HL-60 (cell line): ENCODE measurements at regions not wholly inside any gene's neighbourhood (a gene's known extent, or its start where the extent isn't known, plus 50 kb on each side); places are given as distances from the start of the nearest gene placed in this dataset.

ENCODE experiments used
- DNase-seq, 2 experiments: peaks; one replicate each; pipeline ENCODE4 v3.0.0-alpha.2; 2010 to 2020; ENCODE audit warnings: low read depth in 1 of 2, low spot score in 1 of 2
- H3K27ac ChIP-seq: fragments of 250-450 bp; sonication (Bioruptor Pico); replicated peaks from 2 replicates; pipeline ENCODE4 v1.5.1; 2020; ENCODE audit warnings: mild to moderate bottlenecking, moderate library complexity
- H3K27me3 ChIP-seq: fragments of 250-450 bp; sonication (Bioruptor Pico); 2 replicates; pipeline ENCODE4 v1.5.1; 2021; ENCODE audit warnings: mild to moderate bottlenecking, moderate library complexity; ENCODE audit not compliant: insufficient read depth, poor library complexity, severe bottlenecking
- H3K4me3 ChIP-seq: replicated peaks from 2 replicates; pipeline ENCODE4 v1.5.1; 2011; ENCODE audit warnings: mild to moderate bottlenecking, control low read depth, low read length; ENCODE audit not compliant: insufficient read depth
- GABPA ChIP-seq: IDR thresholded peaks from 2 replicates; pipeline ENCODE4 v1.6.1; 2012; ENCODE audit warnings: low read depth
- POLR2AphosphoS5 ChIP-seq: IDR thresholded peaks from 2 replicates; pipeline ENCODE4 v1.6.1; 2012; ENCODE audit warnings: low read depth
- SPI1 ChIP-seq: IDR thresholded peaks from 2 replicates; pipeline ENCODE4 v1.6.1; 2012; ENCODE audit warnings: low read depth, mild to moderate bottlenecking, borderline replicate concordance
- TF ChIP-seq, protein P1 (sequence below): IDR thresholded peaks from one replicate; pipeline ENCODE4 v1.5.1; 2011; ENCODE audit warnings: low read length, control low read depth, inconsistent platforms; ENCODE audit not compliant: insufficient read depth
- TF ChIP-seq, protein P2 (sequence below): IDR thresholded peaks from 2 replicates; pipeline ENCODE4 v1.6.1; 2012; ENCODE audit warnings: low read depth; ENCODE audit not compliant: insufficient replicate concordance

DNA sequence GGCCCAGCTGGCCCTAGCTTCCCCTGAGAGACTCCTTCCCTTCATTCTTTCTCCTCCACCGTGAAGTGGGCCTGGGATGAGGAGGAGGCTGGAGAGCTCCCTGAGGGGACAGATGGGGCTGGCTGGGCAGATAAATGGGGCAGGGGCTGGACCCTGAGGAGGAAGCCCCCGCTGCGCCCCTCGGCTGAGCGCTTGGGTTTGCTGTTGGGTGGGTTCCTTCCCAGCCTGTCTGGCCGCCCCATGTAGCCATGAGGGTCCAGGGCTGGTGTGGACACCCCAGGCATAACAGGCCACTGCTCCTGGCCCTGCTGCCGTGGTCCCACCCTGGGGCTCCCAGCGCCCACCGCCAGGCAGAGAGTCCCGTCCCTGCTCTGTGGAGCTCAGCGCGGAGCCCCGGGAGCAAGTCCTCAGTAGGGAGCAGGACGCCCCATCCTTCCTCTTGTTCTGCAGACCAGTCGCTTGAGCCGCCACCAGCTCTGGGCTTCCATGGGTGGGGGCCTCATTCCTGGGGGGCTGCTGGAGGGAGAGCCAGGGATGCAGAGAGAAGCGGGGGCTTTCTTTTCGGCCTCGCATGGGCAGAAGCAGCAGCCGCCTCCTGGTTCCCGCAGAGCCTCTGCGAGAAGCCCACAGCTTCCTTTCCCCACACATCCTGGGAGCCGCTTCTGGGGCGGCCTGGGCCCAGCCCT, 266.4 kb upstream of the TCERG1L start:
- no peak for DNase-seq
- Histone ChIP-seq H3K27me3 (no peaks in the 10 kb centered on the region), H3K27ac (no peak overlapping the region), H3K4me3 (no peak overlapping the region)
- TF ChIP-seq, protein P1, sequence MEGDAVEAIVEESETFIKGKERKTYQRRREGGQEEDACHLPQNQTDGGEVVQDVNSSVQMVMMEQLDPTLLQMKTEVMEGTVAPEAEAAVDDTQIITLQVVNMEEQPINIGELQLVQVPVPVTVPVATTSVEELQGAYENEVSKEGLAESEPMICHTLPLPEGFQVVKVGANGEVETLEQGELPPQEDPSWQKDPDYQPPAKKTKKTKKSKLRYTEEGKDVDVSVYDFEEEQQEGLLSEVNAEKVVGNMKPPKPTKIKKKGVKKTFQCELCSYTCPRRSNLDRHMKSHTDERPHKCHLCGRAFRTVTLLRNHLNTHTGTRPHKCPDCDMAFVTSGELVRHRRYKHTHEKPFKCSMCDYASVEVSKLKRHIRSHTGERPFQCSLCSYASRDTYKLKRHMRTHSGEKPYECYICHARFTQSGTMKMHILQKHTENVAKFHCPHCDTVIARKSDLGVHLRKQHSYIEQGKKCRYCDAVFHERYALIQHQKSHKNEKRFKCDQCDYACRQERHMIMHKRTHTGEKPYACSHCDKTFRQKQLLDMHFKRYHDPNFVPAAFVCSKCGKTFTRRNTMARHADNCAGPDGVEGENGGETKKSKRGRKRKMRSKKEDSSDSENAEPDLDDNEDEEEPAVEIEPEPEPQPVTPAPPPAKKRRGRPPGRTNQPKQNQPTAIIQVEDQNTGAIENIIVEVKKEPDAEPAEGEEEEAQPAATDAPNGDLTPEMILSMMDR, result no peak
- TF ChIP-seq POLR2AphosphoS5 (no peak), GABPA (no peak)

DNA sequence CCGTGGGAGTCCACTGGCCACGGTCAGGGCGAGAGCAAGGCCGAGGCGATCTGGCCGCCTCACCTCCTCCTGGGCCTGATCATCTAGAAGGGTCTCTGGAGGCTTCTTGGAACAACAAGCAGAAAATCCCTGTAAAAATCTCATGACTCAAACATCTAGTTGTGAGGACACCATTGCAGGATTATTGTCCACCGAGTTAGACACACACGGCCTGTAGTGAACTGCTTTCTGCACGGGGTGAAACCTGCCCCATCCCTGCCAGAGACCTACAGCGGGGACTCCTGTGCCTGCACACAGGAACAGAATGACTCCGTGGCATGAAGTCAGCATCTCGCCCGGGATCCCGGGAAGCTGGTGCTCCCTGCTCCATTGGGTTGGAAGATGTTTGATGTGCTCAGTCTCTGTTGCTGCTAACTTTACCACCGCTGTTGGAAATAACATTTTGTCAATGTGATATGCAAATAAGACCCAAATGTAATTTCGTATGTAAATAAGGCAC, 267.0 kb upstream of the TCERG1L start:
- Histone ChIP-seq H3K4me3 (no peak overlapping the region), H3K27me3 (no peaks in the 10 kb centered on the region), H3K27ac (no peak overlapping the region)
- DNase-seq, result no peak
- TF ChIP-seq GABPA, result no peak
- no peak for TF ChIP-seq SPI1
- TF ChIP-seq, protein P1, result no peak
- TF ChIP-seq, protein P2, sequence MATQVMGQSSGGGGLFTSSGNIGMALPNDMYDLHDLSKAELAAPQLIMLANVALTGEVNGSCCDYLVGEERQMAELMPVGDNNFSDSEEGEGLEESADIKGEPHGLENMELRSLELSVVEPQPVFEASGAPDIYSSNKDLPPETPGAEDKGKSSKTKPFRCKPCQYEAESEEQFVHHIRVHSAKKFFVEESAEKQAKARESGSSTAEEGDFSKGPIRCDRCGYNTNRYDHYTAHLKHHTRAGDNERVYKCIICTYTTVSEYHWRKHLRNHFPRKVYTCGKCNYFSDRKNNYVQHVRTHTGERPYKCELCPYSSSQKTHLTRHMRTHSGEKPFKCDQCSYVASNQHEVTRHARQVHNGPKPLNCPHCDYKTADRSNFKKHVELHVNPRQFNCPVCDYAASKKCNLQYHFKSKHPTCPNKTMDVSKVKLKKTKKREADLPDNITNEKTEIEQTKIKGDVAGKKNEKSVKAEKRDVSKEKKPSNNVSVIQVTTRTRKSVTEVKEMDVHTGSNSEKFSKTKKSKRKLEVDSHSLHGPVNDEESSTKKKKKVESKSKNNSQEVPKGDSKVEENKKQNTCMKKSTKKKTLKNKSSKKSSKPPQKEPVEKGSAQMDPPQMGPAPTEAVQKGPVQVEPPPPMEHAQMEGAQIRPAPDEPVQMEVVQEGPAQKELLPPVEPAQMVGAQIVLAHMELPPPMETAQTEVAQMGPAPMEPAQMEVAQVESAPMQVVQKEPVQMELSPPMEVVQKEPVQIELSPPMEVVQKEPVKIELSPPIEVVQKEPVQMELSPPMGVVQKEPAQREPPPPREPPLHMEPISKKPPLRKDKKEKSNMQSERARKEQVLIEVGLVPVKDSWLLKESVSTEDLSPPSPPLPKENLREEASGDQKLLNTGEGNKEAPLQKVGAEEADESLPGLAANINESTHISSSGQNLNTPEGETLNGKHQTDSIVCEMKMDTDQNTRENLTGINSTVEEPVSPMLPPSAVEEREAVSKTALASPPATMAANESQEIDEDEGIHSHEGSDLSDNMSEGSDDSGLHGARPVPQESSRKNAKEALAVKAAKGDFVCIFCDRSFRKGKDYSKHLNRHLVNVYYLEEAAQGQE, result no peak
- no peak for TF ChIP-seq POLR2AphosphoS5

DNA sequence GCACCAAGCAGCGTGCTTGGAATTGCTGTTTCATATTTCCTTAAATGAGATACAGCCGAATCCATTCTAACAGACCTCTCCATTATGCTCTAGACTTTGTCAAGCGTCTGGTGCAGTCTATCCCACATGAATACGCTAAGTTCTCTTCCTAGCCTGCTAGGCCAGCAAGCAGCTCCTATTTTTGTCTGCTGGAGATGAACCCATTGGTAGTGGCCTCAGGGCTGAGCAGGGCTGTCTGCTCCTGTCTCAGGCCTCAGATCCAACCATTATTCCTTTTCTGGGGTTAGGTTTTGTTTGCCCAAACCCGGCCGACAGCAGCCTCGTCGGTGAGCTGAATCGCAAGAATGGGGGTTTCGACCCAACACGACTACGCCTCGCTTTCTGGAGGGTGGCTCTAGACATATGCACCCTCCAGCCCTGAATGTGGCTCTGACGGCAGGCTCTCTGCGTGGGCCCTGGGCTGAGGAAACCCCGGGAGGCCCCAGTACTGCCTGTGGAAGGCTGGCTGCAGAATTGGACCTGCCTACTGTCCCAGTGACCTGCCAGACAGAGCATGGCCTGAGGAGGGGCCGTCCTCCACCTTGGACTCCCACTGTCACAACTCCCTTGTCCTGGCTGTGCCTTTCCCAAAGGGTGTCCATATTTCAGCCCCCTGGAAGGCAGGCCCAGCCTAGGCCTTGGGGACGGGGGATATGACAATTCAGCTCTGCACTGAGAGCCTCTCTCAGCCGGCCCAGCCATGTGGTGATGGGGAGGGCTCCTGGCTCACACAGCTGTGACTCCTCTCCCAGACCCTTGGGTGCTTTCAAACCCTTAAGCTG, 267.9 kb upstream of the TCERG1L start:
- Histone ChIP-seq H3K27me3 (no peaks in the 10 kb centered on the region), H3K4me3 (no peak overlapping the region), H3K27ac (no peak overlapping the region)
- no peak for DNase-seq
- TF ChIP-seq GABPA (no peak), POLR2AphosphoS5 (no peak), SPI1 (no peak)
- TF ChIP-seq, protein P1, result no peak
- TF ChIP-seq, protein P2, result no peak
